OCI-LY7 (cell line): ENCODE measurements at regions not wholly inside any gene's neighbourhood (a gene's known extent, or its start where the extent isn't known, plus 50 kb on each side); places are given as distances from the start of the nearest gene placed in this dataset.

Experiments
- BruUV-seq: library from RNA; stranded (reverse); fragments of 400-500 nt; replicated peaks from 2 replicates; lab custom pipeline; 2021; lab: Mats Ljungman, UMichigan
- CTCF ChIA-PET: fragments of 300-600 bp; sonication (Branson Sonifier 250); formaldehyde crosslinking; loops from one replicate; lab custom pipeline; 2022; ENCODE audit warnings: antibody characterized with exemption; ENCODE audit not compliant: unreplicated experiment; lab: Charles Lee
- POLR2A ChIA-PET: fragments of 300-600 bp; sonication (Branson Sonifier 250); formaldehyde crosslinking; loops from one replicate; lab custom pipeline; 2022; ENCODE audit warnings: antibody characterized with exemption; lab: Charles Lee
- DNase-seq: peaks from one replicate; pipeline ENCODE4 v3.0.0-alpha.2; 2015; ENCODE audit warnings: low spot score
- H2AFZ ChIP-seq: fragments of 200-600 bp; sonication (generic), shearing (Covaris generic); 2 replicates; pipeline ENCODE4 v1.6.1; 2014; ENCODE audit warnings: mild to moderate bottlenecking, antibody characterized with exemption, low read length, moderate library complexity
- H3K27ac ChIP-seq: fragments of 200-600 bp; sonication (generic); 2 replicates; pipeline ENCODE4 v1.5.1; 2014; ENCODE audit warnings: mixed run types, low read depth, mild to moderate bottlenecking, moderate library complexity, low read length, inconsistent platforms; ENCODE audit not compliant: poor library complexity, severe bottlenecking
- H3K36me3 ChIP-seq: fragments of 200-600 bp; sonication (generic); 2 replicates; pipeline ENCODE4 v1.6.1; 2014; ENCODE audit warnings: mild to moderate bottlenecking, antibody characterized with exemption, low read length, moderate library complexity, mixed read lengths; ENCODE audit not compliant: insufficient read depth
- H3K4me1 ChIP-seq: fragments of 200-600 bp; sonication (generic); 2 replicates; pipeline ENCODE4 v1.5.1; 2014; ENCODE audit warnings: mild to moderate bottlenecking, low read length; ENCODE audit not compliant: insufficient read depth, poor library complexity, severe bottlenecking
- H3K4me2 ChIP-seq: fragments of 200-600 bp; sonication (generic); 2 replicates; pipeline ENCODE4 v1.6.1; 2014; ENCODE audit warnings: mild to moderate bottlenecking, low read length
- H3K4me3 ChIP-seq: fragments of 200-600 bp; sonication (generic); 2 replicates; pipeline ENCODE4 v1.5.1; 2014; ENCODE audit warnings: mild to moderate bottlenecking, low read depth, low read length; ENCODE audit not compliant: poor library complexity, severe bottlenecking
- H3K79me2 ChIP-seq: fragments of 200-600 bp; sonication (generic); 2 replicates; pipeline ENCODE4 v1.6.1; 2016; ENCODE audit warnings: low read depth, mild to moderate bottlenecking, low read length, moderate library complexity, mixed read lengths; ENCODE audit not compliant: insufficient read depth
- H3K9me2 ChIP-seq: fragments of 200-600 bp; sonication (generic); 2 replicates; pipeline ENCODE4 v1.6.1; 2016; ENCODE audit warnings: mild to moderate bottlenecking, low read length, mixed read lengths; ENCODE audit not compliant: insufficient read depth
- H3K9me3 ChIP-seq: fragments of 200-600 bp; sonication (generic); 2 replicates; pipeline ENCODE4 v1.6.1; 2014; ENCODE audit warnings: mild to moderate bottlenecking, mixed run types, low read length, mixed read lengths
- H4K20me1 ChIP-seq: fragments of 200-600 bp; sonication (generic); 2 replicates; pipeline ENCODE4 v1.6.1; 2014; ENCODE audit warnings: mild to moderate bottlenecking, antibody characterized with exemption, low read length, moderate library complexity, mixed read lengths; ENCODE audit not compliant: insufficient read depth
- CTCF ChIP-seq: fragments of 200-600 bp; sonication (generic); conservative IDR thresholded peaks from 2 replicates; pipeline ENCODE4 v1.5.1; 2014; ENCODE audit warnings: mild to moderate bottlenecking, antibody characterized with exemption, low read length, moderate library complexity, mixed read lengths
- EZH2phosphoT487 ChIP-seq: fragments of 200-600 bp; sonication (generic); IDR thresholded peaks from 2 replicates; pipeline ENCODE4 v1.6.1; 2018; ENCODE audit warnings: low read depth, borderline replicate concordance, mild to moderate bottlenecking, mixed run types, antibody characterized with exemption, low read length, moderate library complexity, mixed read lengths
- intact Hi-C: fragments of 100-400 bp; cut with micrococcal nuclease; formaldehyde crosslinking; loops from one replicate; pipeline ENCODE4 v1.10.0; 2022; ENCODE audit not compliant: unreplicated experiment

DNA sequence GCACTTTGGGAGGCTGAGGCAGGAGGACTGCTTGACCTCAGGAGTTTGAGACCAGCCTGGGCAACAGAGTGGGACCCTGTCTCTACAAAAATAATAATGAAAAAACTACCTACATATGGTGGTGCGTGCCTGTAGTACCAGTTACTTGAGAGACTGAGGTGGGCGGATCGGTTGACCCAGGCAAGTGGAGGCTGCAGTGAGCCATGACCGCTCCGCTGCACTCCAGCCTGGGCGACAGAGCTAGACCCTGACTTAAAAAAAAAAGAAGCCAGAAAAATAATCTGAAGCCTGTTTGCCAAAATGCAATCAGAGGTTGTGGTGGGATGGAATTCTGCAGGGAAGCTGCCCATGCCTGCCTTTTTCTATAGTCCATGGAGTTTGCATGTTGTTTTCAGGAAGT lies 50.4 kb upstream of the GGTA1 start:
- no peaks in the 10 kb centered on the region for H3K36me3 ChIP-seq
- H3K27ac ChIP-seq: no peak overlapping the region
- ChIA-PET CTCF (interaction anchor here (0.6 kb wide), 1 partner anchor 130 kb away, joined by 6 read pairs; no protein-coding TSS in a partner anchor), POLR2A (no interaction called here)
- H3K4me3 ChIP-seq: no peak overlapping the region
- no peaks in the 10 kb centered on the region for H3K9me2 ChIP-seq
- intact Hi-C loops: no loop called here
- no peak overlapping the region for H2AFZ ChIP-seq
- H3K4me1 ChIP-seq: peaks cover 10% of the 10 kb centered on the region
- no peaks in the 10 kb centered on the region for H3K9me3 ChIP-seq
- BruUV-seq: no TSS peak
- no peak for DNase-seq
- H3K79me2 ChIP-seq: no peaks in the 10 kb centered on the region
- H3K4me2 ChIP-seq: peak overlapping the region; percentile 58; the same call in 1 of the 2 replicates
- H4K20me1 ChIP-seq: no peaks in the 10 kb centered on the region
- TF ChIP-seq EZH2phosphoT487: no peak

GRCh38 chr9:121550569-121551512 lies 51.2 kb upstream of the GGTA1 start:
- H3K27ac ChIP-seq: no peak overlapping the region
- H3K4me2 ChIP-seq: peak overlapping the region; percentile 58
- intact Hi-C loops: no loop called here

More at GRCh38 chr9:121550569-121551512, 51.2 kb upstream of the GGTA1 start:
- Histone ChIP-seq H3K9me2 (no peaks in the 10 kb centered on the region), H3K79me2 (no peaks in the 10 kb centered on the region), H3K36me3 (no peaks in the 10 kb centered on the region), H4K20me1 (no peaks in the 10 kb centered on the region), H3K4me3 (peak overlapping the region; percentile 24), H2AFZ (peak overlapping the region; percentile 10; the same call in 1 of the 2 replicates), H3K9me3 (no peaks in the 10 kb centered on the region), H3K4me1 (peaks cover 10% of the 10 kb centered on the region)
- ChIA-PET POLR2A (no interaction called here), CTCF (interaction anchor here (0.6 kb wide), 1 partner anchor 129 kb away, joined by 6 read pairs; no protein-coding TSS in a partner anchor)
- DNase-seq: peak; percentile 71
- no TSS peak for BruUV-seq
- TF ChIP-seq EZH2phosphoT487 (no peak), CTCF (peak; percentile 88)
